Astrocyte of the spinal cord (primary cell): ENCODE measurements at regions not wholly inside any gene's neighbourhood (a gene's known extent, or its start where the extent isn't known, plus 50 kb on each side); places are given as distances from the start of the nearest gene placed in this dataset.

Experiments
- DNase-seq: peaks from one replicate; pipeline ENCODE4 v3.0.0; 2011; ENCODE audit warnings: low read depth, low spot score
- H3K4me3 ChIP-seq: 2 replicates; pipeline ENCODE4 v1.5.1; 2011; ENCODE audit warnings: low read depth, mild to moderate bottlenecking, low read length, moderate library complexity
- CTCF ChIP-seq: IDR thresholded peaks from 2 replicates; pipeline ENCODE4 v1.5.1; 2012; ENCODE audit warnings: low read depth, mild to moderate bottlenecking, low read length, inconsistent platforms
- in situ Hi-C: cut with HindIII; loops from 2 replicates; pipeline ENCODE4 v1.10.0; 2017; ENCODE audit warnings: low sequenced_read_pairs

DNA sequence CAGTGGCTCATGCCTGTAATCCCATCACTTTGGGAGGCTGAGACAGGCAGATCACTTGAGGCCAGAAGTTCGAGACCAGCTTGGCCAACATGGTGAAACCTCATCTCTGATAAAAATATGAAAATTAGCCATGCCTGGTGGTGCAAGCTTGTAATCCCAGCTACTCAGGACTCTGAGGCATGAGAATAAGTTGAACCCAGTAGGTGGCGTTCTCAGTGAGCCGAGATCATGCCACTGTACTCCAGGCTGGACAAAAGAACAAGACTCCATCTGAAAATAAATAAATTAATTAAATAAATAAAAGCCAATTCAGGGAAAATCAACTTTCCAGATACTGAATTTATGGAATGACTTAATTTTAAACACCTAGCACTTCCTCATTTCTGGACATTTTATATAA lies 1722.1 kb downstream of the MAT2B start:
- no peak for DNase-seq
- no peak overlapping the region for H3K4me3 ChIP-seq
- in situ Hi-C loops: no loop called here
- no peak for TF ChIP-seq CTCF

- no peak overlapping the region for H3K4me3 ChIP-seq
- in situ Hi-C loops: no loop called here
- no peak for TF ChIP-seq CTCF
Observed at GRCh38 chr5:165228184-165228583, 1722.8 kb downstream of the MAT2B start.

DNA sequence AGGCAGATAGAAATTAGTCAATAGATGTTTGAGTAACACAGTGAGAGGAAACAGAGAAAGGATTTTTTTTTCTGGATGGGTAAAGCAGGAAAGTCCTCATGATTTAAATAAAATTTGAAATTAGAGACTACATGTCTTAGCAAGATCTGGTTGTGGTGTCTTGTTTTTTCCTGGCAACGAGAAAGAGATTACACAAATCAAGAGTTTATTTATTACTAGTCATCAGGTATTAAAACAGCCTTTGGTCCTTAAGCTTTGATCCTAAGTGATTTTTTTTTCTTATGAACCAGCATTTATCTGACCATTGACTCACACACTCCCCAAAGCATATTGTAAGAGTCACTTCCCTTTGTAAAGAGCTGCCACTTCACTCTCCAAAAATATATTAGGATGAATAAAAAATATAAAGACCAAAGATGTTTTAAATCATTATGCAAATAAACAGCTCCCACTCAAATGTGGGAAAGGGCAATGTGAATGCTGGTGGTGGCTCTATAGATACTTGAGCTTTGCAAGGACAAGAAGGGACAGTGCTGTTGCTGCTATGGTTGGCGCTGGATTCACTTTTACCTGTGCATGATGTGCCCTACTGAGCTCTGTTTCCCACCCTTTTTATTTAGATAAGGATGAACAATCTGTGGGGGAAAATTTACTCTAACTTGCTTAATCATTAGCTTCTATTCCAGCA lies 1726.5 kb downstream of the MAT2B start:
- TF ChIP-seq CTCF: no peak
- DNase-seq: no peak
- H3K4me3 ChIP-seq: no peak overlapping the region
- in situ Hi-C loops: no loop called here

More at GRCh38 chr5:165228184-165228583, 1722.8 kb downstream of the MAT2B start:
- DNase-seq: no peak

DNA sequence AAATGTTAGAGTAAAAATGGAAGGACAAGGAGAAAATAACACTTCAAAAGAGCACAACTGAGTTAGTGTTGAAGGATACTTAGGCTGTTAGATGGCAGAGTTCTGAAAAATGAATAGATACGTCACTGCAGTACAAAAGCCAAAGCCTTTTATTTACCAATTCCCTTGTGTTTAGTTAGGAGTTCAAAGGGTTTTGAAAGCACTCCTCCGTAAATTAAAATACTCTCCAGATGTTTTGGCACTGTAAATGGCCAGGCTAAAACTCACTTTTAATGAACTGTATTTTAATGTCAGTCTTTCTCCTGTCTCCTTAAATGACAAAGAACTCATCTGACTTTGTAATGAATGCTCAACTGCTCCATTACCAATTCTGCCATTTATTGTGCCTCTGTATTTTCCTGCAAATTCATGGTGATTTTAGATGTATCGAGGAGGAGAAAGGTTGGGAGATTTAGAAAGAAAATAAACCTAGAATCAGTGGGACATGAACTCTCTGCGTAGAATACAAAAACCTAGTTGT lies 1727.2 kb downstream of the MAT2B start:
- H3K4me3 ChIP-seq: no peak overlapping the region
- DNase-seq: no peak
- in situ Hi-C loops: no loop called here
- no peak for TF ChIP-seq CTCF

- in situ Hi-C loops: no loop called here
Observed at GRCh38 chr5:165241811-165242210, 1736.4 kb downstream of the MAT2B start.

GRCh38 chr5:165242646-165243045 lies 1737.2 kb downstream of the MAT2B start:
- in situ Hi-C loops: no loop called here
- peak; percentile 40 for DNase-seq
- no peak overlapping the region for H3K4me3 ChIP-seq
- TF ChIP-seq CTCF: no peak

More at GRCh38 chr5:165241811-165242210, 1736.4 kb downstream of the MAT2B start:
- no peak for DNase-seq
- TF ChIP-seq CTCF: no peak
- H3K4me3 ChIP-seq: no peak overlapping the region
